Nephron (organoid): ENCODE measurements at regions not wholly inside any gene's neighbourhood (a gene's known extent, or its start where the extent isn't known, plus 50 kb on each side); places are given as distances from the start of the nearest gene placed in this dataset.

Experiments
- H3K27ac Mint-ChIP-seq, 3 experiments: 2 replicates each; pipeline ENCODE4 v1.8.0; 2020; ENCODE audit warnings: mixed read lengths in 3 of 3, mild to moderate bottlenecking in 2 of 3, moderate library complexity in 1 of 3
- H3K27me3 Mint-ChIP-seq: 2 replicates; pipeline ENCODE4 v1.8.0; 2021; ENCODE audit warnings: low read depth, mild to moderate bottlenecking, moderate library complexity, mixed read lengths
- H3K36me3 Mint-ChIP-seq: 2 replicates; pipeline ENCODE4 v1.8.0; 2020; ENCODE audit warnings: low read depth, mixed read lengths
- H3K4me1 Mint-ChIP-seq: 2 replicates; pipeline ENCODE4 v1.8.0; 2020; ENCODE audit warnings: mixed read lengths
- H3K4me3 Mint-ChIP-seq, 3 experiments: 2 replicates each; pipeline ENCODE4 v1.8.0; 2020; ENCODE audit warnings: mild to moderate bottlenecking in 3 of 3, mixed read lengths in 3 of 3, moderate library complexity in 2 of 3
- H3K9me3 Mint-ChIP-seq: 2 replicates; pipeline ENCODE4 v1.8.0; 2020; ENCODE audit warnings: mixed read lengths
- CTCF ChIP-seq, 3 experiments: fragments of 200-600 bp; sonication (generic); IDR thresholded peaks; one replicate each; pipeline ENCODE4 v1.5.0; 2021; ENCODE audit warnings: antibody characterized with exemption in 3 of 3; ENCODE audit not compliant: unreplicated experiment in 3 of 3

- no peaks in the 10 kb centered on the region for H3K4me1 Mint-ChIP-seq
- peaks cover 13% of the 10 kb centered on the region for H3K9me3 Mint-ChIP-seq
- no peaks in the 10 kb centered on the region for H3K36me3 Mint-ChIP-seq
- no peaks in the 10 kb centered on the region for H3K27me3 Mint-ChIP-seq
- no peak overlapping the region for H3K4me3 Mint-ChIP-seq
- TF ChIP-seq CTCF (IDR thresholded peaks at IDR 0.05; ENCODE audit: unreplicated experiment in 3 of 3): no peak
- no peak overlapping the region for H3K27ac Mint-ChIP-seq
Observed at GRCh38 chr7:119918185-119918584, 354.8 kb upstream of the KCND2 start.

- Mint-ChIP-seq H3K36me3 (no peaks in the 10 kb centered on the region), H3K4me3 (no peak overlapping the region), H3K9me3 (peaks cover 9% of the 10 kb centered on the region), H3K27me3 (no peaks in the 10 kb centered on the region), H3K27ac (peak overlapping the region in 1 of 3 experiments; percentile 24), H3K4me1 (no peaks in the 10 kb centered on the region)
- TF ChIP-seq CTCF (IDR thresholded peaks at IDR 0.05; ENCODE audit: unreplicated experiment in 3 of 3): no peak
Observed at GRCh38 chr7:119919986-119920385, 353.0 kb upstream of the KCND2 start.

GRCh38 chr7:119925581-119926289 is 347.2 kb upstream of the KCND2 start:
- H3K9me3 Mint-ChIP-seq: no peaks in the 10 kb centered on the region
- H3K27me3 Mint-ChIP-seq: no peaks in the 10 kb centered on the region
- peaks cover 7% of the 10 kb centered on the region for H3K4me1 Mint-ChIP-seq
- H3K27ac Mint-ChIP-seq: no peak overlapping the region
- no peak overlapping the region for H3K4me3 Mint-ChIP-seq
- no peaks in the 10 kb centered on the region for H3K36me3 Mint-ChIP-seq
- no peak for TF ChIP-seq CTCF (IDR thresholded peaks at IDR 0.05; ENCODE audit: unreplicated experiment in 3 of 3)

GRCh38 chr7:119929891-119930290 is 343.1 kb upstream of the KCND2 start:
- H3K4me3 Mint-ChIP-seq: no peak overlapping the region
- no peak overlapping the region for H3K27ac Mint-ChIP-seq
- H3K36me3 Mint-ChIP-seq: no peaks in the 10 kb centered on the region
- no peak for TF ChIP-seq CTCF (IDR thresholded peaks at IDR 0.05; ENCODE audit: unreplicated experiment in 3 of 3)
- no peaks in the 10 kb centered on the region for H3K9me3 Mint-ChIP-seq
- H3K27me3 Mint-ChIP-seq: peaks cover 5% of the 10 kb centered on the region
- H3K4me1 Mint-ChIP-seq: peaks cover 7% of the 10 kb centered on the region

GRCh38 chr7:119931230-119931824 is 341.6 kb upstream of the KCND2 start:
- Mint-ChIP-seq H3K27ac (no peak overlapping the region), H3K27me3 (peaks cover 5% of the 10 kb centered on the region), H3K9me3 (no peaks in the 10 kb centered on the region), H3K4me3 (no peak overlapping the region), H3K4me1 (no peaks in the 10 kb centered on the region), H3K36me3 (no peaks in the 10 kb centered on the region)
- no peak for TF ChIP-seq CTCF (IDR thresholded peaks at IDR 0.05; ENCODE audit: unreplicated experiment in 3 of 3)
